HL-60 (cell line): ENCODE measurements at regions not wholly inside any gene's neighbourhood (a gene's known extent, or its start where the extent isn't known, plus 50 kb on each side); places are given as distances from the start of the nearest gene placed in this dataset.

Source experiments
- TF ChIP-seq, protein P1 (sequence below): IDR thresholded peaks from 2 replicates; pipeline ENCODE4 v1.6.1; 2012; ENCODE audit warnings: low read depth; ENCODE audit not compliant: insufficient replicate concordance
- TF ChIP-seq, protein P2 (sequence below): IDR thresholded peaks from one replicate; pipeline ENCODE4 v1.5.1; 2011; ENCODE audit warnings: low read length, control low read depth, inconsistent platforms; ENCODE audit not compliant: insufficient read depth

DNA sequence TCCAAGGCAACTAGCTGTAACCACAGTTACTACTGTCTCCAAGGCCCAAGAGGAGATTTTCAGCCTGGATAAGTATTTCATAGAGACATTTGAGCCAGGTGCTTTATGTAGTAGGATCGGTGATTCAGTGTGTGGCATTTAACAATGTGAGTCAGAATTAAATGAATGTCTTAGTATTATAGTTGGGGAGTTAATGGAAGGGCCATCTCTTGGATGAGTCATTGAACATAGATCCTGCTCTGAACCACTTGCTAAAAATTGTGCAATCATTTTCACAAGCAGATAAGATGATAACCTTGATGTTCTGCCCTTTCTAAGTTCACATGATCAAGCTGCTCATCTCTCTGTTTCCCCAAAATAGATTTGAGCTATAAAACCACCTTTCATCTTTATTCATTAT, 668.9 kb upstream of the CITED2 start:
- TF ChIP-seq, protein P1, sequence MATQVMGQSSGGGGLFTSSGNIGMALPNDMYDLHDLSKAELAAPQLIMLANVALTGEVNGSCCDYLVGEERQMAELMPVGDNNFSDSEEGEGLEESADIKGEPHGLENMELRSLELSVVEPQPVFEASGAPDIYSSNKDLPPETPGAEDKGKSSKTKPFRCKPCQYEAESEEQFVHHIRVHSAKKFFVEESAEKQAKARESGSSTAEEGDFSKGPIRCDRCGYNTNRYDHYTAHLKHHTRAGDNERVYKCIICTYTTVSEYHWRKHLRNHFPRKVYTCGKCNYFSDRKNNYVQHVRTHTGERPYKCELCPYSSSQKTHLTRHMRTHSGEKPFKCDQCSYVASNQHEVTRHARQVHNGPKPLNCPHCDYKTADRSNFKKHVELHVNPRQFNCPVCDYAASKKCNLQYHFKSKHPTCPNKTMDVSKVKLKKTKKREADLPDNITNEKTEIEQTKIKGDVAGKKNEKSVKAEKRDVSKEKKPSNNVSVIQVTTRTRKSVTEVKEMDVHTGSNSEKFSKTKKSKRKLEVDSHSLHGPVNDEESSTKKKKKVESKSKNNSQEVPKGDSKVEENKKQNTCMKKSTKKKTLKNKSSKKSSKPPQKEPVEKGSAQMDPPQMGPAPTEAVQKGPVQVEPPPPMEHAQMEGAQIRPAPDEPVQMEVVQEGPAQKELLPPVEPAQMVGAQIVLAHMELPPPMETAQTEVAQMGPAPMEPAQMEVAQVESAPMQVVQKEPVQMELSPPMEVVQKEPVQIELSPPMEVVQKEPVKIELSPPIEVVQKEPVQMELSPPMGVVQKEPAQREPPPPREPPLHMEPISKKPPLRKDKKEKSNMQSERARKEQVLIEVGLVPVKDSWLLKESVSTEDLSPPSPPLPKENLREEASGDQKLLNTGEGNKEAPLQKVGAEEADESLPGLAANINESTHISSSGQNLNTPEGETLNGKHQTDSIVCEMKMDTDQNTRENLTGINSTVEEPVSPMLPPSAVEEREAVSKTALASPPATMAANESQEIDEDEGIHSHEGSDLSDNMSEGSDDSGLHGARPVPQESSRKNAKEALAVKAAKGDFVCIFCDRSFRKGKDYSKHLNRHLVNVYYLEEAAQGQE = no peak
- TF ChIP-seq, protein P2, sequence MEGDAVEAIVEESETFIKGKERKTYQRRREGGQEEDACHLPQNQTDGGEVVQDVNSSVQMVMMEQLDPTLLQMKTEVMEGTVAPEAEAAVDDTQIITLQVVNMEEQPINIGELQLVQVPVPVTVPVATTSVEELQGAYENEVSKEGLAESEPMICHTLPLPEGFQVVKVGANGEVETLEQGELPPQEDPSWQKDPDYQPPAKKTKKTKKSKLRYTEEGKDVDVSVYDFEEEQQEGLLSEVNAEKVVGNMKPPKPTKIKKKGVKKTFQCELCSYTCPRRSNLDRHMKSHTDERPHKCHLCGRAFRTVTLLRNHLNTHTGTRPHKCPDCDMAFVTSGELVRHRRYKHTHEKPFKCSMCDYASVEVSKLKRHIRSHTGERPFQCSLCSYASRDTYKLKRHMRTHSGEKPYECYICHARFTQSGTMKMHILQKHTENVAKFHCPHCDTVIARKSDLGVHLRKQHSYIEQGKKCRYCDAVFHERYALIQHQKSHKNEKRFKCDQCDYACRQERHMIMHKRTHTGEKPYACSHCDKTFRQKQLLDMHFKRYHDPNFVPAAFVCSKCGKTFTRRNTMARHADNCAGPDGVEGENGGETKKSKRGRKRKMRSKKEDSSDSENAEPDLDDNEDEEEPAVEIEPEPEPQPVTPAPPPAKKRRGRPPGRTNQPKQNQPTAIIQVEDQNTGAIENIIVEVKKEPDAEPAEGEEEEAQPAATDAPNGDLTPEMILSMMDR = no peak
